BE2C (cell line): ENCODE measurements at regions not wholly inside any gene's neighbourhood (a gene's known extent, or its start where the extent isn't known, plus 50 kb on each side); places are given as distances from the start of the nearest gene placed in this dataset.

Experiments
- DNase-seq: peaks from one replicate; pipeline ENCODE4 v3.0.0-alpha.2; 2020
- H3K27me3 ChIP-seq: fragments of 250-450 bp; sonication (Bioruptor Pico); 2 replicates; pipeline ENCODE4 v1.5.1; 2020; ENCODE audit warnings: mild to moderate bottlenecking
- H3K36me3 ChIP-seq: fragments of 250-450 bp; sonication (Bioruptor Pico); 2 replicates; pipeline ENCODE4 v1.5.1; 2020; ENCODE audit warnings: mild to moderate bottlenecking
- H3K4me1 ChIP-seq: fragments of 250-450 bp; sonication (Bioruptor Pico); 2 replicates; pipeline ENCODE4 v1.5.1; 2020
- H3K4me3 ChIP-seq: 2 replicates; pipeline ENCODE4 v1.5.1; 2011; ENCODE audit warnings: low read depth, low read length
- H3K9me3 ChIP-seq: fragments of 250-450 bp; sonication (Bioruptor Pico); 2 replicates; pipeline ENCODE4 v1.5.1; 2020
- TF ChIP-seq, protein P1 (sequence below): IDR thresholded peaks from 2 replicates; pipeline ENCODE4 v1.5.1; 2012; ENCODE audit warnings: mild to moderate bottlenecking, low read depth, low read length

DNA sequence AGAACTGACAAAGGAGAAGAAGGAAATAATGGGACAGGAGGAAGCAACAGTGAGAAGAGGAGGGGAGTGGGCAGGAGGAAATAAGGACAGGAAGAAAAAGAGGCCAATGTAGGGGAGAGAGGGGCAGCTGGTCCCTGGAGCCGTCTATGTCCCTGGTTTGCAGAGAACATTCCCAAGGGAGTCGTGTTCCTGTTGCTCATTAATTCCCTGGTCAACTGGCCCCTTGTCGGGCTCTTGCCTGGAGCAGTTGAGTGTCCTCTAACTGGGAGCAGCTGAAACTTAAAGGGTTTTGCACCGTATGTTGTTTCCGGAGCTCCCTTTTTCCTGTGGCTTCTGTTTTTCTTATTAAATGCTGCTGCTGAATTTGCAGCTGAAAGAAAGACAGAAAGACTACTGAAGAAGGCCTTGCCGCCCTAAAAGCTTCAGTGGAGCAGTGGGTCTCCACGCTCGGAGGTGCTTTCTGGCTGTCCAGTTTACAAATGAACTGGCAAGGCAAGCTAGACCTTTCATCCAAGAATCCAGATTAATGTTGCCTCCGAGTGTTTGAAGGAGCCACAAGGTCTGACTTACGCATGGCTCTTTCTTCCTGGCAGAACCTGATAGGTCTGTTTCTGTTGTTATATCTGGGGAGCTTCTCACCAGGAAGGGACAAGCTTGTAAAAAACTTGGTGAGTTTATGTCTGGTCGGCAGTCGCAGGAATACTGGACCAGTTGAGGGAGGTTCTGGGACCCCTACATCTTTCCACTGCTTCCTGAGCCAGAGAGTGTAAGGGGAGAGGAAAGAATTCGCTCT lies 146.2 kb upstream of the RFLNA start:
- Histone ChIP-seq H3K27me3 (no peaks in the 10 kb centered on the region), H3K4me3 (no peak overlapping the region), H3K4me1 (peaks cover 18% of the 10 kb centered on the region), H3K9me3 (no peaks in the 10 kb centered on the region), H3K36me3 (no peaks in the 10 kb centered on the region)
- peak; percentile 71 for DNase-seq
- TF ChIP-seq, protein P1, sequence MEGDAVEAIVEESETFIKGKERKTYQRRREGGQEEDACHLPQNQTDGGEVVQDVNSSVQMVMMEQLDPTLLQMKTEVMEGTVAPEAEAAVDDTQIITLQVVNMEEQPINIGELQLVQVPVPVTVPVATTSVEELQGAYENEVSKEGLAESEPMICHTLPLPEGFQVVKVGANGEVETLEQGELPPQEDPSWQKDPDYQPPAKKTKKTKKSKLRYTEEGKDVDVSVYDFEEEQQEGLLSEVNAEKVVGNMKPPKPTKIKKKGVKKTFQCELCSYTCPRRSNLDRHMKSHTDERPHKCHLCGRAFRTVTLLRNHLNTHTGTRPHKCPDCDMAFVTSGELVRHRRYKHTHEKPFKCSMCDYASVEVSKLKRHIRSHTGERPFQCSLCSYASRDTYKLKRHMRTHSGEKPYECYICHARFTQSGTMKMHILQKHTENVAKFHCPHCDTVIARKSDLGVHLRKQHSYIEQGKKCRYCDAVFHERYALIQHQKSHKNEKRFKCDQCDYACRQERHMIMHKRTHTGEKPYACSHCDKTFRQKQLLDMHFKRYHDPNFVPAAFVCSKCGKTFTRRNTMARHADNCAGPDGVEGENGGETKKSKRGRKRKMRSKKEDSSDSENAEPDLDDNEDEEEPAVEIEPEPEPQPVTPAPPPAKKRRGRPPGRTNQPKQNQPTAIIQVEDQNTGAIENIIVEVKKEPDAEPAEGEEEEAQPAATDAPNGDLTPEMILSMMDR: no peak

DNA sequence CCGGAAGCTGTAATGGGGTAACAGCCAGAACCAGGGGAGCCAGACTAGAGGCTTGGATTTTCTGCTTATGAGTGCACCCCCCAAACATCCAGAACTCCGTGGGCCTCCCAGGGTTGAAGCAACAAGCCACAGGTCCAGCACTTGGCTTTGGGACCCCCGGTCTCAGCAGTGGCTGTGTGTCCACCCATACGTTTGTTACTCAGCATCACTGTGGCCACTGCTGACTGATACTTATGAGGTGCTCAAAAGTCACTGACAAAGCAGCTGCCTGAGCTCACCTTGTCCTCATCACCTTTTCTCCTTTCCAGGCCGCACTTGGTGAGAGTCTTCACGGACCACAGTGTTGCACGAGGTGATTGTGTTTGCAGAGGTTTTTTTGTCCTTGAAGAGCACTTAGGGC lies 145.6 kb upstream of the RFLNA start:
- TF ChIP-seq, protein P1: no peak
- Histone ChIP-seq H3K9me3 (no peaks in the 10 kb centered on the region), H3K4me3 (no peak overlapping the region), H3K27me3 (no peaks in the 10 kb centered on the region), H3K4me1 (peaks cover 18% of the 10 kb centered on the region), H3K36me3 (no peaks in the 10 kb centered on the region)
- no peak for DNase-seq

GRCh38 chr12:124150168-124150567 lies 144.7 kb upstream of the RFLNA start:
- Histone ChIP-seq H3K4me1 (peaks cover 18% of the 10 kb centered on the region), H3K9me3 (no peaks in the 10 kb centered on the region), H3K4me3 (no peak overlapping the region), H3K36me3 (no peaks in the 10 kb centered on the region), H3K27me3 (no peaks in the 10 kb centered on the region)
- DNase-seq: peak; percentile 78
- TF ChIP-seq, protein P1: no peak

GRCh38 chr12:124151583-124151982 lies 143.3 kb upstream of the RFLNA start:
- Histone ChIP-seq H3K4me1 (peaks cover 18% of the 10 kb centered on the region), H3K9me3 (no peaks in the 10 kb centered on the region), H3K4me3 (no peak overlapping the region), H3K27me3 (no peaks in the 10 kb centered on the region), H3K36me3 (no peaks in the 10 kb centered on the region)
- no peak for DNase-seq
- TF ChIP-seq, protein P1: no peak

DNA sequence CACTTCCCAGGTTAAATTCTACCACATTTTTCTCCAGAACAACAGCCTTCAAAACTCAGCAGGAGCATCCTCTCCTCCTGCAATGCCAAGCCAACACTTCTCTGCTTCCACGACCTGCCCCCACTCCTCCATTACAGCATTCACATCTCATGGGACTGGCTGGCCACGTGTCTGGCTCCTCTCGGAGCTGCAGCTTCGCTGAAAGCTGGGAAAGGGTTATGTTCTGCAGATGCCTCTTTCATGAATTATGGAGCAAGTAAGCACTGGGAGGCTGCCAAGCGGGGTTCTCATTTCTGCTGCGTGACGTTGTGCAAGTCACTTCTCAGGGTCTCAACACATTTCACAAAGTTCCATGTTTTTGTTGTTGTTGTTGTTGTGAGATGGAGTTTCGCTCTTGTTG lies 142.2 kb upstream of the RFLNA start:
- no peak for DNase-seq
- Histone ChIP-seq H3K4me1 (peaks cover 18% of the 10 kb centered on the region), H3K27me3 (no peaks in the 10 kb centered on the region), H3K4me3 (no peak overlapping the region), H3K36me3 (no peaks in the 10 kb centered on the region), H3K9me3 (no peaks in the 10 kb centered on the region)
- TF ChIP-seq, protein P1: no peak

DNA sequence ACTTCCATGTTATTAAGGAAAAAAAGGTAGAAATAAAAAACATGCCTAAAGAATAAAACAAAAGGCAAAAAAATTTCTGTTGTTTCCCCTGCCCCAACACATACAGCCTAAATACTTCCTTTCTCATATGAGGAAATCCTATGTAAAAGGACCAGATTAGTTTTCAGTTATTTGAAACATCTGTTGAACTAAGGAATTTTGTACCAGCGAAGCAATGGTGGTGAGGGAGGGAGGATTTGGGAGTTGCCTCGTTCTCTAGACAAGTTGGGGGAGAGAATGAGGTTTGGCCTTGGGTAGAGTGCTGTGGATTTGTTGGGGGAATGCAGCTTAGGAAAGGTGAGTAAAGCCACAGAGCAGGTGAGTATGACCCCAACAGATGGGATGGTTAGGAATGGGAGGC lies 141.5 kb upstream of the RFLNA start:
- no peak overlapping the region for H3K4me3 ChIP-seq
- H3K27me3 ChIP-seq: no peaks in the 10 kb centered on the region
- DNase-seq: no peak
- H3K36me3 ChIP-seq: no peaks in the 10 kb centered on the region
- H3K9me3 ChIP-seq: no peaks in the 10 kb centered on the region
- TF ChIP-seq, protein P1: no peak
- peaks cover 18% of the 10 kb centered on the region for H3K4me1 ChIP-seq
